Activated T-cell treated with anti-CD3 and anti-CD28 coated beads, Interleukin-2, amount 50 U/mL, for 72 hours (primary cell): ENCODE measurements at regions not wholly inside any gene's neighbourhood (a gene's known extent, or its start where the extent isn't known, plus 50 kb on each side); places are given as distances from the start of the nearest gene placed in this dataset.
"Not testable (repeated sequence)": the region's sequence is repeated elsewhere in the genome, so short reads cannot be mapped to it uniquely, and the experiment has no call there.

Experiments
- ATAC-seq, 2 donors: fragments of 150-1000 bp; cut with Tn5 transposase; replicated peaks in 1 of 2; 2 replicates each; pipeline ENCODE4 v1.10.0; 2021; ENCODE audit warnings: moderate library complexity in 2 of 2, mild to moderate bottlenecking in 1 of 2
- DNase-seq, 2 donors: peaks; one replicate each; pipeline ENCODE4 v3.0.0; 2021 to 2022; ENCODE audit warnings: mixed read lengths in 1 of 2
- H3K27ac Mint-ChIP-seq: one replicate; pipeline ENCODE4 v1.8.0; 2022; ENCODE audit warnings: mild to moderate bottlenecking, moderate library complexity, mixed read lengths
- H3K27me3 Mint-ChIP-seq: one replicate; pipeline ENCODE4 v1.8.0; 2022; ENCODE audit warnings: low read depth, mixed read lengths
- H3K36me3 Mint-ChIP-seq, 2 donors: one replicate each; pipeline ENCODE4 v1.8.0; 2022; ENCODE audit warnings: mixed read lengths in 2 of 2, mild to moderate bottlenecking in 1 of 2; ENCODE audit not compliant: insufficient read depth in 2 of 2
- H3K4me1 Mint-ChIP-seq: one replicate; pipeline ENCODE4 v1.8.0; 2022; ENCODE audit warnings: low read depth, mixed read lengths
- H3K4me3 Mint-ChIP-seq, 2 donors: one replicate each; pipeline ENCODE4 v1.8.0; 2022; ENCODE audit warnings: mild to moderate bottlenecking in 2 of 2, mixed read lengths in 2 of 2, moderate library complexity in 2 of 2
- H3K9me3 Mint-ChIP-seq, 2 donors: one replicate each; pipeline ENCODE4 v1.8.0; 2022; ENCODE audit warnings: mixed read lengths in 2 of 2

- Mint-ChIP-seq H3K4me3 (no peak overlapping the region), H3K36me3 (no peaks in the 10 kb centered on the region), H3K9me3 (peaks cover 1 to 4% of the 10 kb centered on the region in 2 donors), H3K27ac (no peak overlapping the region), H3K4me1 (no peaks in the 10 kb centered on the region), H3K27me3 (no peaks in the 10 kb centered on the region)
- no peak for DNase-seq
- ATAC-seq, result no peak
Observed at GRCh38 chr4:159837071-159837470, 734.2 kb downstream of the RAPGEF2 start.

GRCh38 chr4:159855731-159856130 is 752.9 kb downstream of the RAPGEF2 start:
- no peaks in the 10 kb centered on the region for H3K27me3 Mint-ChIP-seq
- no peaks in the 10 kb centered on the region for H3K36me3 Mint-ChIP-seq
- no peak overlapping the region for H3K27ac Mint-ChIP-seq
- ATAC-seq (no peak), DNase-seq (no peak)
- H3K4me3 Mint-ChIP-seq, result no peak overlapping the region
- H3K9me3 Mint-ChIP-seq, result no peaks in the 10 kb centered on the region
- no peaks in the 10 kb centered on the region for H3K4me1 Mint-ChIP-seq

GRCh38 chr4:159856451-159856850 is 753.6 kb downstream of the RAPGEF2 start:
- Mint-ChIP-seq H3K27ac (no peak overlapping the region), H3K9me3 (peaks cover under 1 to 1% of the 10 kb centered on the region in 2 donors), H3K4me1 (no peaks in the 10 kb centered on the region), H3K27me3 (no peaks in the 10 kb centered on the region), H3K36me3 (no peaks in the 10 kb centered on the region), H3K4me3 (no peak overlapping the region)
- DNase-seq (no peak), ATAC-seq (no peak)

- ATAC-seq, result no peak
- H3K36me3 Mint-ChIP-seq, result no peaks in the 10 kb centered on the region
Observed at GRCh38 chr4:159859656-159860148, 756.8 kb downstream of the RAPGEF2 start.

GRCh38 chr4:159860945-159861344 is 758.1 kb downstream of the RAPGEF2 start:
- Mint-ChIP-seq H3K4me1 (no peaks in the 10 kb centered on the region), H3K4me3 (no peak overlapping the region), H3K27ac (no peak overlapping the region), H3K36me3 (no peaks in the 10 kb centered on the region), H3K27me3 (no peaks in the 10 kb centered on the region), H3K9me3 (peaks cover 2 to 3% of the 10 kb centered on the region in 2 donors)
- no peak for DNase-seq
- no peak for ATAC-seq

More at GRCh38 chr4:159859656-159860148, 756.8 kb downstream of the RAPGEF2 start:
- Mint-ChIP-seq H3K9me3 (peaks cover 2% of the 10 kb centered on the region in 2 donors), H3K27me3 (no peaks in the 10 kb centered on the region), H3K4me3 (no peak overlapping the region), H3K27ac (no peak overlapping the region), H3K4me1 (no peaks in the 10 kb centered on the region)
- DNase-seq, result no peak

DNA sequence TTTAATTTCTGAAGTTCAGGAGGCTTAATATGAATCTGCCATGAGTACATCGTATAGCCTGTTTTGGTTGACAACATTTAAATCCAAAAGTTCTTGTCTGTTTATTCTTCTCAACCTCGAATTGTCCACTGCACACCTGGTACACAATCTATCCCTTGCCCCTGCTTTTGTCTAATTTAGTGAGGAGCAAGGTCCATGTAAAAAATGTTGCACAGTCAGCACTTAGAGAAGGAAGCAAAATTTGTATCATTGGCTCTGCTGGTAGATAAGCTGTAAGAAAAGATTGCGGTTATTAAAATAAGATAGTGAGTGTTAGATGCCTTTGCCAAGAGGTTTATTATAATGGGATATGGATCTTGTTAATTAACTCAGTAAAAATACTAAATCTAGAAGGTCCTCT is 761.5 kb downstream of the RAPGEF2 start:
- H3K27ac Mint-ChIP-seq, result no peak overlapping the region
- H3K4me3 Mint-ChIP-seq, result no peak overlapping the region
- no peaks in the 10 kb centered on the region for H3K27me3 Mint-ChIP-seq
- H3K4me1 Mint-ChIP-seq, result no peaks in the 10 kb centered on the region
- no peak for ATAC-seq
- H3K36me3 Mint-ChIP-seq, result no peaks in the 10 kb centered on the region
- peaks cover 4 to 6% of the 10 kb centered on the region in 2 donors for H3K9me3 Mint-ChIP-seq
- DNase-seq, result no peak

DNA sequence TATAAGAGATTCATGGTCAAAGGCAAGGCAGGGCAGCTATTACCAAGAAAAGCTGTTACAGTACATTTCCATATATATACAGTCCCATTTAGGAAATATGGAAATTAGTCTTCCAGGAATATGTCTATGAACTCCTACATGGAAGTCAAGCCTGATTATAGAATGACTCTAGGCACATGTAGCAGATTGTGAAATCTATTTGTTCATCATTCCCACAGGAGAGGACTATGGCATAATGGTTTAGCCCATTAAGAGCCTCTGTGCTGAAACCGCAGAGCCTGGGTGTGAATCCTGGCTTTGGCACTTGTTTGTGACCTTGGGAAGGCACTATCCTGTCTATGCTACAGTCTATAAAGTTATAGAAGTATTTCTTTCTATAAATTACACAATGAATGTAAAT is 764.8 kb downstream of the RAPGEF2 start:
- no peaks in the 10 kb centered on the region for H3K27me3 Mint-ChIP-seq
- H3K4me3 Mint-ChIP-seq, result no peak overlapping the region

GRCh38 chr4:159868936-159869335 is 766.1 kb downstream of the RAPGEF2 start:
- not testable (repeated sequence) for H3K4me3 Mint-ChIP-seq, H3K9me3 Mint-ChIP-seq, H3K27me3 Mint-ChIP-seq, H3K27ac Mint-ChIP-seq, H3K36me3 Mint-ChIP-seq, DNase-seq, H3K4me1 Mint-ChIP-seq, ATAC-seq

More for the DNA sequence above, 764.8 kb downstream of the RAPGEF2 start:
- Mint-ChIP-seq H3K4me1 (no peaks in the 10 kb centered on the region), H3K9me3 (peaks cover 2 to 6% of the 10 kb centered on the region in 2 donors), H3K36me3 (no peaks in the 10 kb centered on the region), H3K27ac (no peak overlapping the region)
- no peak for DNase-seq
- ATAC-seq, result no peak

DNA sequence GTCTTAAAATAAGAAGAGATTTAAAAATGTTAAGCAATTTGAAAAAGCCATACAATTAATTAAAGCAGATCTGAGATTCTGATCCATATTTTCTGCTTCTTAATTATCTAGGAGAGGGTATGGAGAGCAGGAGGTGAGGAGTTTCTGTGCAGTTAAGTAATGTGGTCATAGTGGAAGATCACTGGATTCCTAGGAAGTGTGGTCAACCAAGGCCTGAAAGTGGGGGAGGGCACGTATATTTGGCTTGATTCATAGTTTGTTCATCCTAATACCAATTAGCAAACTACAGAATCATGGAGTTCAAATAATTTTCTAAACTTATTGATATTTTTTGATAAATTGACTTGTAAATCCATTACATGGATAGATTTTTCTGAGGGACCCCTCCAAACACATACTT is 768.3 kb downstream of the RAPGEF2 start:
- H3K27me3 Mint-ChIP-seq, result no peaks in the 10 kb centered on the region
- H3K9me3 Mint-ChIP-seq, result peaks cover 6 to 9% of the 10 kb centered on the region in 2 donors
- H3K27ac Mint-ChIP-seq, result no peak overlapping the region
- H3K4me1 Mint-ChIP-seq, result no peaks in the 10 kb centered on the region
- H3K4me3 Mint-ChIP-seq, result no peak overlapping the region
- no peak for DNase-seq
- H3K36me3 Mint-ChIP-seq, result no peaks in the 10 kb centered on the region
- ATAC-seq, result no peak

DNA sequence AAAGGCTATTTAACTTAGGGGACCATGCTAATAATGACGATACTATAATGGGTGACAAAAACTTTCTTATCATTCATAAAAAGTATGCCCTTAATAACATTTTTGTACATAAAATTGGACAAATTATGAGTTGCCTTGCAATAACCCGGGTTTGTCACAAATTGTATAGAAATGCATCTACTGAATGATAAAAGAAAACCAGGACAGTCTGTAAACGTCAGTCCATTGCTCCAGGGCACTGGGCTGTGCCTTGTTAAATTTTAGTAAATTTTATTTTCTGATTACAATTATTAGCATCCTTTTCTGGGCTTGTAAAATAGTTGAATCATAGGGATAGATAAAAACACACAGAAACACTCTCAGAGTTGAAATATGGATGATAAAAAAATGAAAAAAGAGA is 778.3 kb downstream of the RAPGEF2 start:
- Mint-ChIP-seq H3K27ac (no peak overlapping the region), H3K27me3 (no peaks in the 10 kb centered on the region), H3K9me3 (peaks cover 6 to 8% of the 10 kb centered on the region in 2 donors), H3K4me3 (no peak overlapping the region), H3K4me1 (no peaks in the 10 kb centered on the region), H3K36me3 (no peaks in the 10 kb centered on the region)
- DNase-seq (no peak), ATAC-seq (no peak)

DNA sequence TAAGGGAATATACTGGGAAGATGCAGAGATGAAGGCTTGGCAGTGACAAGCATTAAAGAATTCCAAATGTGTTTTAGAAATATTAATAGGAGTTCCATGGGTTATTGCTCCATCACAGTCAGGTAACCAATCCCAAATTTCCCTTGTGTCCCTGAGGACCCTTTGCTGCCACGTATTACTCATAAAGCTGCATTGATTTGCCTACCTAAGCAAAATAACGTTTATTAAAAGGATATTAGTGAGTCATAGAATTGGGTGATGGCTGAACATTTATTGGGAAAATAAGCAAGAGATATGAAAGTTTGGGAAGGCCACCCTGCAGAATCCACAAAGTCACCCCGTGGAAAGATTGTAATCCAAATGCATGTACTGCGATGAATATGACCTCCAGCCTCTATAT is 782.1 kb downstream of the RAPGEF2 start:
- H3K9me3 Mint-ChIP-seq, result peaks cover 0 to 3% of the 10 kb centered on the region in 2 donors

DNA sequence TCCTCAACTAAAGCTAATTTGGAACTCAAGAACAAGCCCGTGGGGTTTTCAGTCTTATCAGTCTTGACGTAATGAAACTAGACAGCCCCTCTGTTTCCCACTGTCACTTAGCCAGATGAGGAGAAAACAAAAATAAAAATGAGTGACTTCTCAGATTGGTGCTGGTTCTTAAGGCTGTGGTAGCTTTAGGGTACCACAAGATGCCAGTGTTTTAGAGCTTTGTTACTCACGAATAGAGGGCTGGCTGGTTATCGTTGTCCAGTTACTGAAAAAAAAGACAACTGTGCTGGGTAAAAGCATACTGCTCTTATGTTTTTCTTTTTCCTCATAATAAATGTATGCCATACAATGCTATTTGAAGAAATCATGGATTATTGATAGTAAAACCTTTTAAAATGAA is 796.7 kb downstream of the RAPGEF2 start:
- Mint-ChIP-seq H3K9me3 (peaks cover 0 to 3% of the 10 kb centered on the region in 2 donors), H3K36me3 (no peaks in the 10 kb centered on the region), H3K4me1 (no peaks in the 10 kb centered on the region), H3K27me3 (no peaks in the 10 kb centered on the region), H3K4me3 (no peak overlapping the region), H3K27ac (no peak overlapping the region)
- ATAC-seq (no peak), DNase-seq (no peak)

More for the DNA sequence above, 782.1 kb downstream of the RAPGEF2 start:
- DNase-seq, result no peak
- H3K27ac Mint-ChIP-seq, result no peak overlapping the region
- no peak for ATAC-seq
- H3K4me3 Mint-ChIP-seq, result no peak overlapping the region
- H3K36me3 Mint-ChIP-seq, result no peaks in the 10 kb centered on the region
- no peaks in the 10 kb centered on the region for H3K4me1 Mint-ChIP-seq
- no peaks in the 10 kb centered on the region for H3K27me3 Mint-ChIP-seq

GRCh38 chr4:159900562-159900961 is 797.7 kb downstream of the RAPGEF2 start:
- DNase-seq, result no peak
- no peaks in the 10 kb centered on the region for H3K36me3 Mint-ChIP-seq
- no peaks in the 10 kb centered on the region for H3K4me1 Mint-ChIP-seq
- no peaks in the 10 kb centered on the region for H3K27me3 Mint-ChIP-seq
- no peaks in the 10 kb centered on the region for H3K9me3 Mint-ChIP-seq
- H3K27ac Mint-ChIP-seq, result no peak overlapping the region
- ATAC-seq, result no peak
- no peak overlapping the region for H3K4me3 Mint-ChIP-seq

GRCh38 chr4:159902648-159903047 is 799.8 kb downstream of the RAPGEF2 start:
- H3K27ac Mint-ChIP-seq, result no peak overlapping the region
- no peak for ATAC-seq
- H3K27me3 Mint-ChIP-seq, result no peaks in the 10 kb centered on the region
- DNase-seq, result no peak
- H3K4me3 Mint-ChIP-seq, result no peak overlapping the region
- peaks cover 0 to 7% of the 10 kb centered on the region in 2 donors for H3K9me3 Mint-ChIP-seq
- H3K4me1 Mint-ChIP-seq, result no peaks in the 10 kb centered on the region
- H3K36me3 Mint-ChIP-seq, result no peaks in the 10 kb centered on the region
